BLaER1 (cell line): ENCODE measurements at regions not wholly inside any gene's neighbourhood (a gene's known extent, or its start where the extent isn't known, plus 50 kb on each side); places are given as distances from the start of the nearest gene placed in this dataset.
"Not testable (repeated sequence)": the region's sequence is repeated elsewhere in the genome, so short reads cannot be mapped to it uniquely, and the experiment has no call there.

Experiments used
- H3K27ac ChIP-seq: shearing (Covaris generic); formaldehyde crosslinking; 2 replicates; pipeline ENCODE4 v1.8.1; 2022
- H3K27me3 ChIP-seq: shearing (Covaris generic); formaldehyde crosslinking; 2 replicates; pipeline ENCODE4 v1.8.1; 2022
- H3K36me3 ChIP-seq: shearing (Covaris generic); formaldehyde crosslinking; 2 replicates; pipeline ENCODE4 v1.8.1; 2022
- H3K4me1 ChIP-seq: shearing (Covaris generic); formaldehyde crosslinking; 2 replicates; pipeline ENCODE4 v1.8.1; 2022
- H3K4me2 ChIP-seq: shearing (Covaris generic); formaldehyde crosslinking; 2 replicates; pipeline ENCODE4 v1.8.1; 2022
- H3K4me3 ChIP-seq: shearing (Covaris generic); formaldehyde crosslinking; 2 replicates; pipeline ENCODE4 v1.8.1; 2022
- H3K9ac ChIP-seq: shearing (Covaris generic); formaldehyde crosslinking; 2 replicates; pipeline ENCODE4 v1.8.1; 2022
- H3K9me3 ChIP-seq: shearing (Covaris generic); formaldehyde crosslinking; 2 replicates; pipeline ENCODE4 v1.8.1; 2022
- H4K20me1 ChIP-seq: shearing (Covaris generic); formaldehyde crosslinking; 2 replicates; pipeline ENCODE4 v1.8.1; 2022
- Cebpa-rat ChIP-seq: shearing (Covaris generic); IDR thresholded peaks from 2 replicates; pipeline ENCODE4 v1.8.1; 2022

GRCh38 chr4:19557161-19557560 lies 694.5 kb upstream of the SLIT2 start:
- Histone ChIP-seq H3K4me1 (no peaks in the 10 kb centered on the region), H3K36me3 (no peaks in the 10 kb centered on the region), H3K9me3 (no peaks in the 10 kb centered on the region), H3K9ac (no peak overlapping the region), H3K4me3 (no peak overlapping the region), H3K4me2 (no peak overlapping the region), H3K27me3 (no peaks in the 10 kb centered on the region), H3K27ac (no peak overlapping the region), H4K20me1 (no peaks in the 10 kb centered on the region)
- no peak for TF ChIP-seq Cebpa-rat

- H3K4me3 ChIP-seq, H3K4me1 ChIP-seq, H3K4me2 ChIP-seq, H3K27me3 ChIP-seq, H4K20me1 ChIP-seq, H3K9ac ChIP-seq, H3K27ac ChIP-seq, H3K36me3 ChIP-seq, H3K9me3 ChIP-seq: not testable (repeated sequence)
Measured at GRCh38 chr4:19556276-19556675, 695.4 kb upstream of the SLIT2 start.

GRCh38 chr4:19547463-19547862 lies 704.2 kb upstream of the SLIT2 start:
- H3K27me3 ChIP-seq = no peaks in the 10 kb centered on the region
- TF ChIP-seq Cebpa-rat = no peak
- H3K9ac ChIP-seq = no peak overlapping the region
- no peak overlapping the region for H3K4me3 ChIP-seq
- no peaks in the 10 kb centered on the region for H3K36me3 ChIP-seq
- H3K27ac ChIP-seq = no peak overlapping the region
- H3K4me1 ChIP-seq = no peaks in the 10 kb centered on the region
- no peaks in the 10 kb centered on the region for H3K9me3 ChIP-seq
- no peak overlapping the region for H3K4me2 ChIP-seq
- no peaks in the 10 kb centered on the region for H4K20me1 ChIP-seq

GRCh38 chr4:19544446-19545125 lies 707.1 kb upstream of the SLIT2 start:
- no peaks in the 10 kb centered on the region for H3K36me3 ChIP-seq
- no peaks in the 10 kb centered on the region for H4K20me1 ChIP-seq
- H3K9ac ChIP-seq = no peak overlapping the region
- H3K4me3 ChIP-seq = no peak overlapping the region
- no peaks in the 10 kb centered on the region for H3K9me3 ChIP-seq
- no peaks in the 10 kb centered on the region for H3K4me1 ChIP-seq
- H3K27me3 ChIP-seq = no peaks in the 10 kb centered on the region
- no peak overlapping the region for H3K27ac ChIP-seq
- TF ChIP-seq Cebpa-rat = no peak
- no peak overlapping the region for H3K4me2 ChIP-seq

- Histone ChIP-seq H3K36me3 (no peaks in the 10 kb centered on the region), H3K4me2 (no peak overlapping the region)
Measured at GRCh38 chr4:19540859-19541540, 710.7 kb upstream of the SLIT2 start.

DNA sequence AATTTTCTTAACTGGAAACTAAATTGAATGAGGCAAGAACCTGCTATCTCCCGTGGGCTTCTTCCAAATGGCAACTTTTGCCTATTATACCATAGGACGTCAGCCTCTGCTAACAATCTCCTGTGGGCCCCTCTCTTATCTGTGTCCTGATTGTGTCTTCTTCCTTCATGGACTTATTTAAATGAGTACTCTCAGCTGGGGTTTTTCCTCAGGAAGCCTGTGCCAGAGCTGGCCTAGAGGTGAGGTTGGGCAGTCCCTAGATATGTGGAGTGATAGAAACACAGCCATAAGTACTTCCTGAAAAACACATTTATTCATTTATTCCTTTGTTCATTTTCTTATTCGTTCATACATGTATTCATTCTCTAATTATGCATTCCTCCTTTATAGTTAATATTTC lies 712.5 kb upstream of the SLIT2 start:
- H3K4me2 ChIP-seq = no peak overlapping the region
- no peaks in the 10 kb centered on the region for H3K27me3 ChIP-seq
- no peak for TF ChIP-seq Cebpa-rat
- H3K9ac ChIP-seq = no peak overlapping the region
- no peaks in the 10 kb centered on the region for H3K9me3 ChIP-seq
- H3K27ac ChIP-seq = no peak overlapping the region
- no peak overlapping the region for H3K4me3 ChIP-seq
- no peaks in the 10 kb centered on the region for H3K36me3 ChIP-seq
- no peaks in the 10 kb centered on the region for H3K4me1 ChIP-seq
- no peaks in the 10 kb centered on the region for H4K20me1 ChIP-seq

More at GRCh38 chr4:19540859-19541540, 710.7 kb upstream of the SLIT2 start:
- no peak overlapping the region for H3K27ac ChIP-seq
- H3K9me3 ChIP-seq = no peaks in the 10 kb centered on the region
- no peaks in the 10 kb centered on the region for H3K27me3 ChIP-seq
- no peak overlapping the region for H3K9ac ChIP-seq
- no peak overlapping the region for H3K4me3 ChIP-seq
- H3K4me1 ChIP-seq = no peaks in the 10 kb centered on the region
- TF ChIP-seq Cebpa-rat = no peak
- no peaks in the 10 kb centered on the region for H4K20me1 ChIP-seq

DNA sequence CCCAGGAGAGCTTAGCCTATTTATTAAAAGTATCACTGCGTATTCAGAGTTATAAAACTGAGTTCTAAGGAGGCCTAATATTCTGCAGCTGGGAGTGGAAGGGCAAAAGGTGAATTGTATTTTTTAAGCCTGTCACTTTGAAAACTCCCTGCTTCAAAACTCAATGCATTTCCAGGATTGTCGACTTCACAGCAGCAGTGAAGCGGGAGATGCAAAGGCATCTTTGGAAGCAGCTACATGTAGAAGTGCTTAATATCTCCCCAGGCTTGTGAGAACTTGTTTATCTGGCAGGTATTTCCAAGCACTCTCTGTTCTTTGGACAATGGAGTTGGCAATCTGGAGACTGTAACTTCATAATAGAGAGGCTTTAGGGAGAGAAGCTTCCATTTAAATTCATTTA lies 717.5 kb upstream of the SLIT2 start:
- no peak overlapping the region for H3K4me3 ChIP-seq
- H3K9me3 ChIP-seq = no peaks in the 10 kb centered on the region
- H3K4me2 ChIP-seq = no peak overlapping the region
- no peaks in the 10 kb centered on the region for H4K20me1 ChIP-seq
- H3K36me3 ChIP-seq = no peaks in the 10 kb centered on the region
- H3K27me3 ChIP-seq = no peaks in the 10 kb centered on the region
- no peaks in the 10 kb centered on the region for H3K4me1 ChIP-seq
- TF ChIP-seq Cebpa-rat = no peak
- H3K9ac ChIP-seq = no peak overlapping the region
- H3K27ac ChIP-seq = no peak overlapping the region

DNA sequence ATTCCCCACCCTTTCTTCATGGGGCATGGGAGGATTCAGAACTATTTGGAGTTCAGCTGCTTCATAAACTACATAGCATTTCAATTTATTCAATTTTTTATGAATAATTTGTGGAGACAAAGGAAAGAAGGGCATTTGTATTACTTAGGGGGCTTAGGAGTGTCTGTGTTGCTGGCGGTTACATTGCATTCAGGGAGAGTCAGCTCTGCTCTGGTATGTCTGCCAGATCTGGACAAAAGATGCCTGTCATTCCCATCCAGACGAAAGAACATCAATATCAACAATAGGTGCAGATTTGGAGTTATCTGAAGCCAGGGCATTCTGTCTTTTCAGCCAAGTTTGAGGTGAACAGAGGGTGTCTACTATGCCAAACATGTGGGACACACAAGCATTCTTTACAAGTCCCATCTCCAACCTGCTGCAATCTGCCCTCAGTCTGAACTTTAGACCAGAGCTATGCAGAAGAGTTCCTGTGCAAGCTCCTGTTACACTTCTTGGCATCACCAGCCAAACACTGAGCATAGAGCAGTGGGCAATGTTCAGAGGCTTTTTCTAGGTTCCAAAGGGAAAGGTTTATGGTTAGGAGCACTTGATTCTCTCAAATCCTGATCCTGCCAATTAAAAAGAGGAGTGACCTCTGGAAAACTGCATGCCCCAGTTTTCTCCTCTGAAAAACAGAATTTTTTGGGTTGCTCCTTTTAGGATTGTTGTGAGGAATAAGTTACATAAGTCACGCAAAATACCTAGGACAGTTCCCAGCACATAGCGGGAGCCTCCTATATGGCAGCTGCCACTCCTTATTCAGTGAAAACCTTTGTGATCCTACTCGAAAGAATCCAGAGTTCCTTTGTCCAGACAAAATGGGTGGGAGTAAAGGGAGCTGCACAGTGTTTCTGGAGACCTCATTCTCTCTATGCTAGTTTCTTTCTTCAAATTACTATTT lies 719.5 kb upstream of the SLIT2 start:
- Histone ChIP-seq H3K9me3 (no peaks in the 10 kb centered on the region), H3K4me3 (no peak overlapping the region), H3K27me3 (no peaks in the 10 kb centered on the region), H4K20me1 (no peaks in the 10 kb centered on the region), H3K4me1 (no peaks in the 10 kb centered on the region), H3K4me2 (no peak overlapping the region), H3K36me3 (no peaks in the 10 kb centered on the region), H3K9ac (no peak overlapping the region), H3K27ac (no peak overlapping the region)
- no peak for TF ChIP-seq Cebpa-rat

DNA sequence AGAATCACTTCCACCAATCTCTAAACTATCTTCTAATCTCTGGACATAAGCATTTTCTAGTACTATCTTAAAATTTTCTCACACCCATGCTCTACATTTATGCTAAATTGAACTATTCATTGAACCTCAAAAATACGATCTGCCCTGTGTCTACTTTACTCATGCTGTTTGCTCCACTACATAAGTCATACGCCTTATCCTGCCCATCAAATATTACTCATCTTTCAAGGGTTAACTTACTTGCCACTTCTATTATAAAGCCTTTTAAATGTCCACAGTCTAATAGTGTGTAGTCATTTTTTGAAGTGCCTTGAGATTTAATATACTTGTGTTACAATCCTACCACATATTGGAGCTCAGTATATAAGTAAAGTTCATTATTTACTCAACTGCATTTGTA lies 727.7 kb upstream of the SLIT2 start:
- no peak overlapping the region for H3K27ac ChIP-seq
- no peaks in the 10 kb centered on the region for H3K27me3 ChIP-seq
- no peak overlapping the region for H3K9ac ChIP-seq
- no peaks in the 10 kb centered on the region for H3K36me3 ChIP-seq
- H3K9me3 ChIP-seq = no peaks in the 10 kb centered on the region
- no peaks in the 10 kb centered on the region for H4K20me1 ChIP-seq
- H3K4me2 ChIP-seq = no peak overlapping the region
- no peak for TF ChIP-seq Cebpa-rat
- no peak overlapping the region for H3K4me3 ChIP-seq
- no peaks in the 10 kb centered on the region for H3K4me1 ChIP-seq

- no peak for TF ChIP-seq Cebpa-rat
- no peaks in the 10 kb centered on the region for H3K27me3 ChIP-seq
- H3K4me2 ChIP-seq = no peak overlapping the region
- no peak overlapping the region for H3K27ac ChIP-seq
- H3K36me3 ChIP-seq = no peaks in the 10 kb centered on the region
- no peaks in the 10 kb centered on the region for H3K9me3 ChIP-seq
- no peak overlapping the region for H3K4me3 ChIP-seq
- no peaks in the 10 kb centered on the region for H4K20me1 ChIP-seq
- no peak overlapping the region for H3K9ac ChIP-seq
- H3K4me1 ChIP-seq = no peaks in the 10 kb centered on the region
Measured at GRCh38 chr4:19522966-19523365, 728.7 kb upstream of the SLIT2 start.
